IMR-90 (cell line): ENCODE measurements at regions not wholly inside any gene's neighbourhood (a gene's known extent, or its start where the extent isn't known, plus 50 kb on each side); places are given as distances from the start of the nearest gene placed in this dataset.

Experiments
- ATAC-seq: fragments of 200-7000 bp; cut with Tn5 transposase; 2 replicates; pipeline ENCODE4 v1.9.1; 2020; ENCODE audit warnings: low read depth, mild to moderate bottlenecking, moderate library complexity
- BruUV-seq: library from RNA; stranded (reverse); fragments of 400-500 nt; replicated peaks from 2 replicates; lab custom pipeline; 2021; lab: Mats Ljungman, UMichigan
- CTCF ChIA-PET: fragments of 300-600 bp; formaldehyde crosslinking; extraction: SDS; loops from one replicate; lab custom pipeline; 2021; ENCODE audit warnings: antibody characterized with exemption; lab: Yijun Ruan, JAX
- POLR2A ChIA-PET: fragments of 300-600 bp; sonication (Branson Sonifier 250); formaldehyde crosslinking; loops from one replicate; lab custom pipeline; 2022; ENCODE audit warnings: antibody characterized with exemption; ENCODE audit not compliant: unreplicated experiment; lab: Charles Lee
- DNase-seq: peaks from one replicate; pipeline ENCODE4 v3.0.0; 2013
- H2AFZ ChIP-seq: replicated peaks from 2 replicates; pipeline ENCODE3; 2013; ENCODE audit warnings: low read length, mild to moderate bottlenecking; ENCODE audit not compliant: poor library complexity
- H2AK5ac ChIP-seq: 2 replicates; pipeline ENCODE4 v1.6.1; 2013; ENCODE audit warnings: low read depth, low read length, inconsistent platforms
- H2AK9ac ChIP-seq: replicated peaks from 2 replicates; pipeline ENCODE3; 2013; ENCODE audit warnings: mild to moderate bottlenecking, low read depth, low read length, moderate library complexity; ENCODE audit not compliant: poor library complexity
- H2BK120ac ChIP-seq: 2 replicates; pipeline ENCODE4 v1.6.1; 2013; ENCODE audit warnings: low read depth, low read length, inconsistent platforms
- H2BK15ac ChIP-seq: 3 replicates; pipeline ENCODE4 v1.6.1; 2013; ENCODE audit warnings: low read depth, low read length, inconsistent platforms
- H2BK20ac ChIP-seq: 2 replicates; pipeline ENCODE4 v1.6.1; 2013; ENCODE audit warnings: low read depth, mild to moderate bottlenecking, inconsistent platforms, low read length, moderate library complexity
- H2BK5ac ChIP-seq: 2 replicates; pipeline ENCODE4 v1.6.1; 2013; ENCODE audit warnings: mild to moderate bottlenecking, low read depth, low read length, inconsistent platforms; ENCODE audit not compliant: poor library complexity, severe bottlenecking
- H3K14ac ChIP-seq: replicated peaks from 2 replicates; pipeline ENCODE4 v1.6.1; 2013; ENCODE audit warnings: low read depth, low read length, inconsistent platforms
- H3K18ac ChIP-seq: 2 replicates; pipeline ENCODE4 v1.6.1; 2013; ENCODE audit warnings: low read depth, low read length, control low read depth
- H3K23ac ChIP-seq: 2 replicates; pipeline ENCODE4 v1.6.1; 2013; ENCODE audit warnings: low read depth, low read length, inconsistent platforms
- H3K27ac ChIP-seq: 2 replicates; pipeline ENCODE4 v1.5.1; 2013; ENCODE audit warnings: mild to moderate bottlenecking, control low read depth, low read length; ENCODE audit not compliant: insufficient read depth
- H3K27me3 ChIP-seq: 2 replicates; pipeline ENCODE4 v1.6.1; 2013; ENCODE audit warnings: low read length; ENCODE audit not compliant: control insufficient read depth, insufficient read depth
- H3K36me3 ChIP-seq: 2 replicates; pipeline ENCODE4 v1.6.1; 2013; ENCODE audit warnings: low read length, mixed read lengths; ENCODE audit not compliant: control insufficient read depth, insufficient read depth
- H3K4ac ChIP-seq: 2 replicates; pipeline ENCODE4 v1.6.1; 2013; ENCODE audit warnings: low read depth, low read length, inconsistent platforms
- H3K4me1 ChIP-seq: 2 replicates; pipeline ENCODE4 v1.6.1; 2013; ENCODE audit warnings: low read length, mixed read lengths; ENCODE audit not compliant: control insufficient read depth, insufficient read depth
- H3K4me2 ChIP-seq: 2 replicates; pipeline ENCODE4 v1.6.1; 2013; ENCODE audit warnings: low read depth, mild to moderate bottlenecking, control low read depth, low read length, moderate library complexity
- H3K4me3 ChIP-seq: 2 replicates; pipeline ENCODE4 v1.5.1; 2013; ENCODE audit warnings: low read depth, mild to moderate bottlenecking, control low read depth, low read length, moderate library complexity; ENCODE audit not compliant: insufficient read depth
- H3K56ac ChIP-seq: 2 replicates; pipeline ENCODE4 v1.6.1; 2013; ENCODE audit warnings: low read length, inconsistent platforms; ENCODE audit not compliant: insufficient read depth; ENCODE audit errors: extremely low read depth
- H3K79me1 ChIP-seq, 2 experiments: 2 replicates each; pipeline ENCODE4 v1.6.1; 2013; ENCODE audit warnings: low read length in 2 of 2, inconsistent platforms in 1 of 2, low read depth in 1 of 2
- H3K9ac ChIP-seq: 2 replicates; pipeline ENCODE4 v1.6.1; 2013; ENCODE audit warnings: low read depth, low read length, control low read depth
- H3K9me1 ChIP-seq: 2 replicates; pipeline ENCODE4 v1.6.1; 2013; ENCODE audit warnings: low read length, inconsistent platforms; ENCODE audit not compliant: insufficient read depth
- H3K9me3 ChIP-seq: 2 replicates; pipeline ENCODE4 v1.6.1; 2013; ENCODE audit warnings: low read length; ENCODE audit not compliant: control insufficient read depth, insufficient read depth
- H4K20me1 ChIP-seq: 2 replicates; pipeline ENCODE4 v1.6.1; 2013; ENCODE audit warnings: low read length, inconsistent platforms; ENCODE audit not compliant: insufficient read depth
- H4K5ac ChIP-seq: 2 replicates; pipeline ENCODE4 v1.6.1; 2013; ENCODE audit warnings: mild to moderate bottlenecking, low read depth, low read length, control low read depth
- H4K8ac ChIP-seq, 2 experiments: 2 replicates each; pipeline ENCODE4 v1.6.1; 2013; ENCODE audit warnings: low read depth in 2 of 2, low read length in 2 of 2, control low read depth in 1 of 2, inconsistent platforms in 1 of 2
- H4K91ac ChIP-seq: 2 replicates; pipeline ENCODE4 v1.6.1; 2013; ENCODE audit warnings: low read depth, low read length, inconsistent platforms; ENCODE audit not compliant: insufficient read depth
- BHLHE40 ChIP-seq: fragments of 150-350 bp; IDR thresholded peaks from 2 replicates; pipeline ENCODE4 v1.6.1; 2016; ENCODE audit warnings: mild to moderate bottlenecking, low read depth, low read length
- CEBPB ChIP-seq: IDR thresholded peaks from 2 replicates; pipeline ENCODE4 v1.6.1; 2012; ENCODE audit warnings: low read depth, low read length, improper control_type of control experiment
- CHD1 ChIP-seq: IDR thresholded peaks from 2 replicates; pipeline ENCODE4 v1.6.1; 2012; ENCODE audit warnings: low read depth, low read length, improper control_type of control experiment
- FOS ChIP-seq: fragments of 150-350 bp; IDR thresholded peaks from 2 replicates; pipeline ENCODE4 v1.6.1; 2016; ENCODE audit warnings: low read depth, low read length
- MAFK ChIP-seq: IDR thresholded peaks from 2 replicates; pipeline ENCODE4 v1.6.1; 2012; ENCODE audit warnings: low read depth, low read length, improper control_type of control experiment
- MAZ ChIP-seq: IDR thresholded peaks from 2 replicates; pipeline ENCODE4 v1.6.1; 2012; ENCODE audit warnings: low read depth, mild to moderate bottlenecking, low read length, improper control_type of control experiment, moderate library complexity, borderline replicate concordance
- MXI1 ChIP-seq: IDR thresholded peaks from 2 replicates; pipeline ENCODE4 v1.6.1; 2012; ENCODE audit warnings: low read depth, mild to moderate bottlenecking, low read length, moderate library complexity, borderline replicate concordance
- NFE2L2 ChIP-seq: fragments of 150-350 bp; IDR thresholded peaks from 2 replicates; pipeline ENCODE4 v1.6.1; 2016; ENCODE audit warnings: low read depth, mild to moderate bottlenecking, low read length
- POLR2A ChIP-seq: IDR thresholded peaks from 2 replicates; pipeline ENCODE4 v1.6.1; 2012; ENCODE audit warnings: mild to moderate bottlenecking, low read depth, low read length
- RAD21 ChIP-seq: IDR thresholded peaks from 2 replicates; pipeline ENCODE4 v1.6.1; 2012; ENCODE audit warnings: low read length, improper control_type of control experiment
- RCOR1 ChIP-seq: IDR thresholded peaks from 2 replicates; pipeline ENCODE4 v1.6.1; 2012; ENCODE audit warnings: mild to moderate bottlenecking, low read length, improper control_type of control experiment; ENCODE audit not compliant: insufficient replicate concordance
- RFX5 ChIP-seq: IDR thresholded peaks from 2 replicates; pipeline ENCODE4 v1.8.0; 2012; ENCODE audit warnings: low read depth, mild to moderate bottlenecking, low read length, moderate library complexity
- SMC3 ChIP-seq: fragments of 150-350 bp; IDR thresholded peaks from 2 replicates; pipeline ENCODE4 v1.6.1; 2016; ENCODE audit warnings: low read depth, mild to moderate bottlenecking, antibody characterized with exemption, low read length, moderate library complexity
- WGBS, 2 experiments: methylation state at CpG; one replicate each; pipeline versions ENCODE4 v1.1.5 to v1.1.7; 2013; ENCODE audit warnings: missing lambda C conversion rate in 2 of 2; ENCODE audit not compliant: insufficient read length in 1 of 2; ENCODE audit errors: extremely low coverage in 2 of 2; 5-methylcytosine and 5-hydroxymethylcytosine counted together
- dilution Hi-C: fragments of 300-500 bp; cut with HindIII; formaldehyde crosslinking; loops from one replicate; pipeline ENCODE4 v1.14.3; 2018; ENCODE audit warnings: low sequenced_read_pairs; ENCODE audit not compliant: unreplicated experiment
- in situ Hi-C: fragments of 300-500 bp; cut with MboI; formaldehyde crosslinking; loops from 3 replicates; pipeline ENCODE4 v1.14.3; 2019; ENCODE audit warnings: low sequenced_read_pairs, inconsistent platforms, mixed read lengths
- intact Hi-C: fragments of 100-400 bp; cut with micrococcal nuclease; formaldehyde crosslinking; loops from 2 replicates; pipeline ENCODE4 v1.10.0; 2022
- TF ChIP-seq, protein P1 (sequence below): conservative IDR thresholded peaks from 2 replicates; pipeline ENCODE4 v1.5.1; 2012; ENCODE audit warnings: mild to moderate bottlenecking, low read depth, low read length, improper control_type of control experiment
- TF ChIP-seq, protein P2 (sequence below): fragments of 150-350 bp; IDR thresholded peaks from 2 replicates; pipeline ENCODE4 v1.6.1; 2017; ENCODE audit warnings: mild to moderate bottlenecking, antibody characterized with exemption, low read length, low read depth
- TF ChIP-seq, protein P3 (sequence below): fragments of 150-350 bp; IDR thresholded peaks from 2 replicates; pipeline ENCODE4 v1.6.1; 2016; ENCODE audit warnings: low read depth, mild to moderate bottlenecking, low read length, moderate library complexity, borderline replicate concordance

DNA sequence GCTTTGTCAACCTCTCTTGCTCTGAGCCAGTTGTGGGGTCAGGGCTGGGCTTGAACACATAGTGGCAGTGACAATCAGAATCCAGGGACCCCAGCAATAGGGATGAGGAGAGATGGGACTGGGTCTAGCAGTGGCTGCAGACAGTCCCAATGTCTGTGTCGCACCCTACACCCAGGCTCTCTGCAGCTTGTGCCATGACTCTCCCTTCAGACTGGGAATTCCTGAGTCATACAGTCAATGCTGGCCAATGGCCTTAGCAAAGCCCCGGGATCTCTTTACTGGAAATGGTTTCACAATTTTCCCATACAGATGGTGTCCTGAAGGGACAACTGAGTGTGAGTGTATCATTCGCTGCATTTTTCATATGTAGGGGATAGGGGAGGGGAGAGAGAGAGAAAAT, 74.2 kb upstream of the CELF4 start:
- BruUV-seq, result no TSS peak
- CTCF ChIA-PET, result no interaction called here
- no peak overlapping the region for H2AK5ac ChIP-seq
- WGBS, 2 experiments, result 67% methylated on average over 1 of the region's 3 CpGs; no CpG with 5 or more reads in 1 of the 2 experiments
- DNase-seq (no peak), ATAC-seq (no peak)
- H3K4me3 ChIP-seq, result no peak overlapping the region
- H3K4me2 ChIP-seq, result no peak overlapping the region
- H2AK9ac ChIP-seq, result no peak overlapping the region
- H3K9me1 ChIP-seq, result no peaks in the 10 kb centered on the region
- H2AFZ ChIP-seq, result no peak overlapping the region
- no peak overlapping the region for H2BK120ac ChIP-seq
- no peak overlapping the region for H3K27ac ChIP-seq
- H4K91ac ChIP-seq, result no peak overlapping the region
- POLR2A ChIA-PET, result no interaction called here
- H3K9me3 ChIP-seq, result peaks cover 25% of the 10 kb centered on the region
- H3K4me1 ChIP-seq, result no peaks in the 10 kb centered on the region
- H3K14ac ChIP-seq, result no peak overlapping the region
- TF ChIP-seq MAZ, result no peak
- TF ChIP-seq, protein P1, sequence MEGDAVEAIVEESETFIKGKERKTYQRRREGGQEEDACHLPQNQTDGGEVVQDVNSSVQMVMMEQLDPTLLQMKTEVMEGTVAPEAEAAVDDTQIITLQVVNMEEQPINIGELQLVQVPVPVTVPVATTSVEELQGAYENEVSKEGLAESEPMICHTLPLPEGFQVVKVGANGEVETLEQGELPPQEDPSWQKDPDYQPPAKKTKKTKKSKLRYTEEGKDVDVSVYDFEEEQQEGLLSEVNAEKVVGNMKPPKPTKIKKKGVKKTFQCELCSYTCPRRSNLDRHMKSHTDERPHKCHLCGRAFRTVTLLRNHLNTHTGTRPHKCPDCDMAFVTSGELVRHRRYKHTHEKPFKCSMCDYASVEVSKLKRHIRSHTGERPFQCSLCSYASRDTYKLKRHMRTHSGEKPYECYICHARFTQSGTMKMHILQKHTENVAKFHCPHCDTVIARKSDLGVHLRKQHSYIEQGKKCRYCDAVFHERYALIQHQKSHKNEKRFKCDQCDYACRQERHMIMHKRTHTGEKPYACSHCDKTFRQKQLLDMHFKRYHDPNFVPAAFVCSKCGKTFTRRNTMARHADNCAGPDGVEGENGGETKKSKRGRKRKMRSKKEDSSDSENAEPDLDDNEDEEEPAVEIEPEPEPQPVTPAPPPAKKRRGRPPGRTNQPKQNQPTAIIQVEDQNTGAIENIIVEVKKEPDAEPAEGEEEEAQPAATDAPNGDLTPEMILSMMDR, result no peak
- TF ChIP-seq CHD1, result no peak
- TF ChIP-seq BHLHE40, result no peak
- no peak for TF ChIP-seq RAD21
- TF ChIP-seq FOS, result no peak
- no peak for TF ChIP-seq RFX5
- TF ChIP-seq NFE2L2, result no peak
- TF ChIP-seq RCOR1, result no peak
- TF ChIP-seq SMC3, result no peak
- TF ChIP-seq CEBPB, result no peak
- TF ChIP-seq, protein P2, sequence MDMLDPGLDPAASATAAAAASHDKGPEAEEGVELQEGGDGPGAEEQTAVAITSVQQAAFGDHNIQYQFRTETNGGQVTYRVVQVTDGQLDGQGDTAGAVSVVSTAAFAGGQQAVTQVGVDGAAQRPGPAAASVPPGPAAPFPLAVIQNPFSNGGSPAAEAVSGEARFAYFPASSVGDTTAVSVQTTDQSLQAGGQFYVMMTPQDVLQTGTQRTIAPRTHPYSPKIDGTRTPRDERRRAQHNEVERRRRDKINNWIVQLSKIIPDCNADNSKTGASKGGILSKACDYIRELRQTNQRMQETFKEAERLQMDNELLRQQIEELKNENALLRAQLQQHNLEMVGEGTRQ, result no peak
- TF ChIP-seq MAFK, result no peak
- no peak for TF ChIP-seq POLR2A
- TF ChIP-seq, protein P3, sequence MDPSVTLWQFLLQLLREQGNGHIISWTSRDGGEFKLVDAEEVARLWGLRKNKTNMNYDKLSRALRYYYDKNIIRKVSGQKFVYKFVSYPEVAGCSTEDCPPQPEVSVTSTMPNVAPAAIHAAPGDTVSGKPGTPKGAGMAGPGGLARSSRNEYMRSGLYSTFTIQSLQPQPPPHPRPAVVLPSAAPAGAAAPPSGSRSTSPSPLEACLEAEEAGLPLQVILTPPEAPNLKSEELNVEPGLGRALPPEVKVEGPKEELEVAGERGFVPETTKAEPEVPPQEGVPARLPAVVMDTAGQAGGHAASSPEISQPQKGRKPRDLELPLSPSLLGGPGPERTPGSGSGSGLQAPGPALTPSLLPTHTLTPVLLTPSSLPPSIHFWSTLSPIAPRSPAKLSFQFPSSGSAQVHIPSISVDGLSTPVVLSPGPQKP, result no peak
- no peak for TF ChIP-seq MXI1
- in situ Hi-C loops (no loop called here), dilution Hi-C loops (no loop called here), intact Hi-C loops (no loop called here)
- no peak overlapping the region for H4K8ac ChIP-seq
- H3K27me3 ChIP-seq, result no peaks in the 10 kb centered on the region
- no peak overlapping the region for H4K5ac ChIP-seq
- H4K20me1 ChIP-seq, result no peaks in the 10 kb centered on the region
- H3K4ac ChIP-seq, result no peak overlapping the region
- no peak overlapping the region for H3K18ac ChIP-seq
- no peaks in the 10 kb centered on the region for H3K36me3 ChIP-seq
- H2BK15ac ChIP-seq, result no peak overlapping the region
- no peak overlapping the region for H2BK20ac ChIP-seq
- H2BK5ac ChIP-seq, result no peak overlapping the region
- H3K9ac ChIP-seq, result no peak overlapping the region
- no peak overlapping the region for H3K23ac ChIP-seq
- no peak overlapping the region for H3K56ac ChIP-seq
- no peaks in the 10 kb centered on the region for H3K79me1 ChIP-seq
